ENCODE measurements at regions not wholly inside any gene's neighbourhood (a gene's known extent, or its start where the extent isn't known, plus 50 kb on each side); places are given as distances from the start of the nearest gene placed in this dataset.

DNA sequence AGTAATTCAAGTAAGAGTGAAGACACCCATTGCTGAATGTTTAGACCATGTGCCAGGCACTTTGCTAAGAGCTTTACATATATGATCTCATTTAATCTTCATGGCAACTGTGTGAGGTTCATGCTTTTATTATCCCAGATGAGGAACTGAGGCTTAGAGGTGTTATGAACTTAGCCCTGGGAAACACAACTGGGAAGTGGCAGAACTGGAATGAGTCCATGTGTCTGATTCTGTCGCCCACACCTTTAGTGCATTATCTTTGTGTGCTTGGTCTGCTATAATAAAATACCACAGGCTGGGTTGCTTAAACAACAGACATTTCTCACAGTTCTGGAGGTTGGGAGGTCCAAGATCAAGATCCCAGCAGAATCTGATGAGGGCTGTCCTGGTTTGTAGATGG lies 108.7 kb upstream of the PLET1 start:
- H3K4me1 Mint-ChIP-seq = no peaks in the 10 kb centered on the region
- no peak overlapping the region for H3K27ac Mint-ChIP-seq

DNA sequence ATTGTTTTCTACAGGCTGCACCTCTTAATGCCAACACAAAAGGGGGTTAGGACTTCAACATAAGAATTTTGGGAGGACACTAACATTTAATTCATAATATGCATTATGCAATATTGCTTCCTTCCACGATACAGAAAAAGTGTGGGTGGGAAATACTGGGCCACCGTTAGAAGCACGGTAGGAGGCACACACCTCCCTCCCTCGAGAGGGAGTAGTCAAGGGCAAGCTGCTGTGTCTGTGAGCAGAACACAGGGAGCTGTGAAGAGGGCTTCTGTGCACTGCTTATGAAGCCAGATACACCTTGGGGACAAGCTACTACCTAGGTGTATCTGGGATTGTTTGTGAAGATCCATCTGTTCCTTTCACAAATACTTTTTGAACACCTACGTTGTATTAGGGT lies 109.3 kb upstream of the PLET1 start:
- no peak overlapping the region for H3K4me3 Mint-ChIP-seq
- no peaks in the 10 kb centered on the region for H3K27me3 Mint-ChIP-seq (ENCODE audit: low read depth in 2 of 2)
- intact Hi-C loops (cut with micrococcal nuclease) = no loop called here
- Histone ChIP-seq H3K4me3 (ENCODE audit: low read length) (no peak overlapping the region), H3K36me3 (ENCODE audit: control insufficient read depth, insufficient read depth, low read length) (no peaks in the 10 kb centered on the region), H3K4me1 (ENCODE audit: control insufficient read depth, insufficient read depth, low read length) (no peaks in the 10 kb centered on the region), H3K9me3 (ENCODE audit: control insufficient read depth, insufficient read depth, low read length) (no peaks in the 10 kb centered on the region), H3K27me3 (ENCODE audit: control insufficient read depth, insufficient read depth, low read length) (no peaks in the 10 kb centered on the region), H3K27ac (ENCODE audit: low read length) (no peak overlapping the region)
- DNase-seq (no peak), ATAC-seq (no peak)
- no peaks in the 10 kb centered on the region for H3K9me3 Mint-ChIP-seq
- no peaks in the 10 kb centered on the region for H3K4me1 Mint-ChIP-seq
- 83% methylated on average over 5 of the region's 5 CpGs for WGBS (ENCODE audit: insufficient coverage)
- TF ChIP-seq, protein P1, sequence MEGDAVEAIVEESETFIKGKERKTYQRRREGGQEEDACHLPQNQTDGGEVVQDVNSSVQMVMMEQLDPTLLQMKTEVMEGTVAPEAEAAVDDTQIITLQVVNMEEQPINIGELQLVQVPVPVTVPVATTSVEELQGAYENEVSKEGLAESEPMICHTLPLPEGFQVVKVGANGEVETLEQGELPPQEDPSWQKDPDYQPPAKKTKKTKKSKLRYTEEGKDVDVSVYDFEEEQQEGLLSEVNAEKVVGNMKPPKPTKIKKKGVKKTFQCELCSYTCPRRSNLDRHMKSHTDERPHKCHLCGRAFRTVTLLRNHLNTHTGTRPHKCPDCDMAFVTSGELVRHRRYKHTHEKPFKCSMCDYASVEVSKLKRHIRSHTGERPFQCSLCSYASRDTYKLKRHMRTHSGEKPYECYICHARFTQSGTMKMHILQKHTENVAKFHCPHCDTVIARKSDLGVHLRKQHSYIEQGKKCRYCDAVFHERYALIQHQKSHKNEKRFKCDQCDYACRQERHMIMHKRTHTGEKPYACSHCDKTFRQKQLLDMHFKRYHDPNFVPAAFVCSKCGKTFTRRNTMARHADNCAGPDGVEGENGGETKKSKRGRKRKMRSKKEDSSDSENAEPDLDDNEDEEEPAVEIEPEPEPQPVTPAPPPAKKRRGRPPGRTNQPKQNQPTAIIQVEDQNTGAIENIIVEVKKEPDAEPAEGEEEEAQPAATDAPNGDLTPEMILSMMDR (IDR thresholded peaks at IDR 0.05) = no peak
- no peak overlapping the region for H3K27ac Mint-ChIP-seq
- H3K36me3 Mint-ChIP-seq = no peaks in the 10 kb centered on the region

More for the DNA sequence above, 108.7 kb upstream of the PLET1 start:
- Mint-ChIP-seq H3K36me3 (no peaks in the 10 kb centered on the region), H3K4me3 (no peak overlapping the region), H3K9me3 (no peaks in the 10 kb centered on the region), H3K27me3 (ENCODE audit: low read depth in 2 of 2) (no peaks in the 10 kb centered on the region)
- H3K36me3 ChIP-seq (ENCODE audit: control insufficient read depth, insufficient read depth, low read length) = no peaks in the 10 kb centered on the region
- no peaks in the 10 kb centered on the region for H3K4me1 ChIP-seq (ENCODE audit: control insufficient read depth, insufficient read depth, low read length)
- no peaks in the 10 kb centered on the region for H3K27me3 ChIP-seq (ENCODE audit: control insufficient read depth, insufficient read depth, low read length)
- intact Hi-C loops (cut with micrococcal nuclease) = no loop called here
- no peak overlapping the region for H3K4me3 ChIP-seq (ENCODE audit: low read length)
- H3K9me3 ChIP-seq (ENCODE audit: control insufficient read depth, insufficient read depth, low read length) = no peaks in the 10 kb centered on the region
- H3K27ac ChIP-seq (ENCODE audit: low read length) = no peak overlapping the region
- TF ChIP-seq, protein P1 (IDR thresholded peaks at IDR 0.05) = no peak
- no peak for ATAC-seq
- no peak for DNase-seq
- WGBS (ENCODE audit: insufficient coverage) = 91% methylated on average over 1 of the region's 1 CpG

DNA sequence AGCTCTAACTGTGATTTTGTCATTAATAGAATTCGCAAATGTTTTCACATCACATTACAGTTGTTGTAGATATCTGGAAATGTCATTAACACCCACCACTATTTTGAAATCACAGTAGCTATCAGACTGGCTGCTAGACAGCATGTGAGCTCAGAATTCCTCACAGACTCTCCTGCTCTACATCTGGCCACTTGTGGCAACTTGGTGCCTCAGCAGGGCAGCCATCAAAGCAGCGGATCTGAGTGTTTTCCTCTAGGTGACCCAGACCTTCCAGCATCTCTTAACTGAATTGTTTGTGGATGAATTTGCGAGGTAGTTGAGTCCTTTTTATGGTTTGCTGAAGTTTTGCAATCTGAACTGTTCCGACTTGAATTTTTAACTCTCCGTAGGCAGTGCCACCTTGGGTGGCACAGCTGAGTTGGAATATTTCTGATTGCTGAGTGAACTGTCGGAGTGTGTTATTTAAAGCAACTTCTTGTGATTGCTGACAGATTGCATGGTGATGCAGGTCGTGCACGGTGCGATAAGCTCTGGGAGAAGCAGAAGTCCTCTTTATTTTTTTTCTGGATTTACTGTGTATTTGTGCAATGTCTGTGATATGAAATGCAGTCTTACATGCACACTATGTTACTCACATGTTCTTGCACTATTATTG lies 114.0 kb upstream of the PLET1 start:
- Histone ChIP-seq H3K4me1 (ENCODE audit: control insufficient read depth, insufficient read depth, low read length) (no peaks in the 10 kb centered on the region), H3K27ac (ENCODE audit: low read length) (no peak overlapping the region), H3K4me3 (ENCODE audit: low read length) (no peak overlapping the region), H3K9me3 (ENCODE audit: control insufficient read depth, insufficient read depth, low read length) (no peaks in the 10 kb centered on the region), H3K36me3 (ENCODE audit: control insufficient read depth, insufficient read depth, low read length) (no peaks in the 10 kb centered on the region), H3K27me3 (ENCODE audit: control insufficient read depth, insufficient read depth, low read length) (no peaks in the 10 kb centered on the region)
- no peak for ATAC-seq
- 90% methylated on average over 9 of the region's 9 CpGs for WGBS (ENCODE audit: insufficient coverage)
- intact Hi-C loops (cut with micrococcal nuclease) = no loop called here
- no peaks in the 10 kb centered on the region for H3K36me3 Mint-ChIP-seq
- no peak overlapping the region for H3K4me3 Mint-ChIP-seq
- H3K27me3 Mint-ChIP-seq (ENCODE audit: low read depth in 2 of 2) = no peaks in the 10 kb centered on the region
- TF ChIP-seq, protein P1 (IDR thresholded peaks at IDR 0.05) = no peak
- no peaks in the 10 kb centered on the region for H3K4me1 Mint-ChIP-seq
- H3K9me3 Mint-ChIP-seq = no peaks in the 10 kb centered on the region
- H3K27ac Mint-ChIP-seq = no peak overlapping the region
- no peak for DNase-seq

DNA sequence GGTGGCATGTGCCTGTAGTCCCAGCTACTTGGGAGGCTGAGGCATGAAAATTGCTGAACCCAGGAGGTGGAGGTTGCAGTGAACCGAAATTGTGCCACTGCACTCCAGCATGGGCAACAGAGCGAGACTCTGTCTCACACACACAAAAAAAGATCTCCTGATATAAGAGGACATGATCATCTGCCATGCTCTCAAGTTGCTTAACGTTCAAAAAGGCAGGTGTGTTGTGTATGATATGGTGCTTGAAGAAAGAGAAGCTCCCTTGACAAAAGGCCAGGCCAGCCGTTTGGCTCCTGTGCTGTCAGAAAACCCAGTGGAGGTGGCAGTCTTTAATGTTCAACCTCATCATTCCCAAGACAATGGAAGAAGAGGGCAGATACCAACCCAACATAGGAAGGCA lies 117.3 kb upstream of the PLET1 start:
- H3K27ac Mint-ChIP-seq = no peak overlapping the region

More for the DNA sequence above, 117.3 kb upstream of the PLET1 start:
- Mint-ChIP-seq H3K4me3 (no peak overlapping the region), H3K4me1 (no peaks in the 10 kb centered on the region), H3K27me3 (ENCODE audit: low read depth in 2 of 2) (peaks cover 0 to 5% of the 10 kb centered on the region in 2 donors), H3K9me3 (no peaks in the 10 kb centered on the region), H3K36me3 (no peaks in the 10 kb centered on the region)
- ATAC-seq = no peak
- Histone ChIP-seq H3K27me3 (ENCODE audit: control insufficient read depth, insufficient read depth, low read length) (no peaks in the 10 kb centered on the region), H3K4me3 (ENCODE audit: low read length) (no peak overlapping the region), H3K27ac (ENCODE audit: low read length) (no peak overlapping the region), H3K9me3 (ENCODE audit: control insufficient read depth, insufficient read depth, low read length) (no peaks in the 10 kb centered on the region), H3K36me3 (ENCODE audit: control insufficient read depth, insufficient read depth, low read length) (no peaks in the 10 kb centered on the region), H3K4me1 (ENCODE audit: control insufficient read depth, insufficient read depth, low read length) (no peaks in the 10 kb centered on the region)
- intact Hi-C loops (cut with micrococcal nuclease) = no loop called here
- TF ChIP-seq, protein P1 (IDR thresholded peaks at IDR 0.05) = no peak
- WGBS (ENCODE audit: insufficient coverage) = 91% methylated on average over 3 of the region's 4 CpGs
- DNase-seq = no peak

All from natural killer cell (primary cell).